GM21576 (cell line): ENCODE measurements at regions not wholly inside any gene's neighbourhood (a gene's known extent, or its start where the extent isn't known, plus 50 kb on each side); places are given as distances from the start of the nearest gene placed in this dataset.

Experiments used
- ATAC-seq: cut with Tn5 transposase; IDR thresholded peaks from one replicate; pipeline ENCODE4 v1.9.1; 2021; ENCODE audit warnings: mild to moderate bottlenecking, moderate library complexity; ENCODE audit not compliant: unreplicated experiment

DNA sequence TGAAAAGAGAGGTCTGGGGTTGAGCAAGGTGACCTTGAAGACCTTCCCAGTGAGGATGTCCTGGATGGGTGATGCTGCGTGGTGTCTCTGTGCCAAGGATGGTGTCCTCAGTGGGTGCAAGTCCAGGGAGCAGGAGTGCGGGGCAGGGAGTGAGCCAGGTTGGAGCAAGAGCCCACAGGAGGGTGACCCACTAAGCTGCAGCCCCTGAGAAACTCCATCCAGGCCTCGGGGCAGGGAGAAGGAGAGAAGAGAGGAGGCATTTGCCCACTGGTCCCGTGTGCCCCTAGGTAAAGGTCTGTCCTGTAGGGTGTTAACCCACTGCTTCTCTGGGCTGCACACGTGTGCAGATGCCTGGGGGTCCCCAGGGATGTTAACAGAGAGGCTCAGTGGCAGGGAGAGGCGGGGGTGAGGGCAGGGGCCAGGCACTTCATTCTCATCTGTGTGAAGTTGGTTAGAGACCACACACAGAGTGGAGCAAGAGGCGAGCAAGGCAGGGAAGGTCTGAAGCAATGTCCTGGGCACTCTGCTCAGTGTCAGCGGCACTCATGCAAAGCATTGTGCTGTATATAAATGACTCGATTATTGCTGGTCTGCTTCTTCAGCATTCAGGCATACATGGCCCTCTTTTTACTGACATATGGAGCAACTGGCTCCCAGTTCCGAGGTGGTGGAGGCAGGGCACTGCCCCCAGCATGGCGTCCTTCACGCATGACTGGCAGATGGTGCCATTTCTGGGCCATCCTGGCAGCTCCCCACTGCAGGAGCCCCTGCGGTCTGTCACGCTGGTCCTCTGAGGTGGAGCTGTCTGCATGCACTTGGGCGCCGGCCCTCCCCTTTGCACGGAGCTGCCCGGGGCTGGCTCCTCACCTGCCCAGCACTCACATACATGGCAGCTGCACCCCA lies 117.2 kb upstream of the HS6ST1 start:
- ATAC-seq = no peak

DNA sequence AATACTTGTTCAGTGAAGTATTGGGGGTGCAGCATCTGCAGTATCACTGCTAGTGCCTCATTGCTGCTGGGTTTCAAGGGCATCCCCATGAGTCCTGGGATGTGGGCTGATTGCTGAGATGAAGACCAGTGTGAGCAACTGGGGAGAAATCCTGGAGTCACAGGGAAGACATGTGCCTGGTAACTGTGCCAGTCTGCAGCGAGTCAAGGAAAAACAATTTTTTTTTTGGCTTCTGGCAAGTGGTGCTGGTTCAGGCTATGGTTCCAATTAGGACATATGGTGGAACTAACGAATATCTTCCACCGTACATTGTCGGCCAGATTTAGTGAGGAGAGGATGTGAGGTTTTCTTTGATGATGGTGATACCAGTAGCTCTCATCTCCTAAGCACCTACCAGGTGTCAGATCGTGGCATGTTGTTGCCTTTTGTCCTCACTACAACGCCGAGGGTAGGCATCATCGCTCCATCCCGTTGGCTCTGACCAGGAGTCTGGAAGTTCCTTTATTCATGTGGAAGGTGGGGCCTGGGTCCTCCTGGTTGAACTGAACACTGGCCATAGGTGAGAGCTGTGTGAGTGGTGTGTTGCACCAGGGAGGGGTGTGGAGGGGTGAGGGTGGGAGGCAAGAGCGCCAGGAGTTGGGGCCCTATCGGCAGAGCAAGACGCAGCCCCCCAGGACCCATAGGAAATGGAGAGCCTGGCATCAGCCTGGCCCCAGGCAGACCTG lies 118.0 kb upstream of the HS6ST1 start:
- no peak for ATAC-seq

DNA sequence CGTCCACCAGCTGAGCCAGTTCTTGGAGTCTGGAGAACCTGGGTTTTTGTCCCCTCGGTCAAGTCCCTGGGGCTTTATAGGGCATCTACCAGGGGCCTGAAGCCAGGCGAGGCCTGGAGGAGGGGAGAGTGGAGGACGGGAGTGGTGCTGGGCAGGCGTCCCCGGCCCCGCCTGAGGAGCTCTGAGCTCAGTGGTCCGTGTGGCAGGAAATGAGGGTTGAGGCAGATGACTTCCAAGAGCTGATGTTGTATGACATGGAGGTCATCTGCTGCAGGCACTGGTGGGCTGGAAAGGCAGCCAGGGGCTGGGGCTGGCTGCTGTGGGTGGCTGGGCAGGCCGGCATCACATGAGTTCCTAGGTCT lies 118.5 kb upstream of the HS6ST1 start:
- no peak for ATAC-seq

DNA sequence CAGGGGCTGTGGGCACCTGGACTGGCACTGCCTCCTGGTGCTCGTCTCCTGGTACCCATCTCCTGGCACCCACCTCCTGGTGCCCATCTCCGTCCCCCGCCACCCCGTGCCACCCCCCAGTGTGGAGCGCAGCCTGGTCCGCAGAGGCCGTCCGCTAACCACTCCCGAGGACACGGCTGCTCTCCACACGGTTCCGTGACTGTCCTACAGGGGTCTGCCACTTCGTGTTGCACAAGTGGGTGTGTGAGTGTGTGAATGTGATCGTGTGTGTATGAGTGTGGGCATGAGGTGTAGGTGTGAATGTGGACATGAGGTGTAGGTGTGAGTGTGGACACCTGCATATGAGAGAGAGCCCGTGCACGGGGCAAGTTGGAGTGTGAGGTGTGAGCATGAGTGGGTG lies 119.4 kb upstream of the HS6ST1 start:
- no peak for ATAC-seq

DNA sequence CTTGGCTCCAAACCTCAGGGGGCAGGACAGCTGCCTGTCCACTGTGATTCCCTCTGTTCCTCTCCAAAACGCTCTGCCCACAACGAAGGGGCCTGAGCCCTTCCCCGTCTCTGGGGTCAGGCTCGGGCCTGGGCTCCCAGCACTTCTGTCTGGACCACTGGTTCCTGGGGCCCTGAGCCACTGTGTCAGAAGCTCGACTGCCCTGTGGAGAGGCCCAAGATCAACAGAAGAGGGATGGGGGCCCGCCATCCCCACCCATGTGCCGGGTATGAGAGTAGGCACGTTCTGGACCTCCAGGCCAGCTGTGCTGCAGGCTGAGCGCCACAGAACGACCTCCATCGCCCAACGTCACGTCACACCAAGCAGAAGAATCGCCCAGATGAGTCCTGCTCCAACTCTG lies 119.9 kb upstream of the HS6ST1 start:
- no peak for ATAC-seq

DNA sequence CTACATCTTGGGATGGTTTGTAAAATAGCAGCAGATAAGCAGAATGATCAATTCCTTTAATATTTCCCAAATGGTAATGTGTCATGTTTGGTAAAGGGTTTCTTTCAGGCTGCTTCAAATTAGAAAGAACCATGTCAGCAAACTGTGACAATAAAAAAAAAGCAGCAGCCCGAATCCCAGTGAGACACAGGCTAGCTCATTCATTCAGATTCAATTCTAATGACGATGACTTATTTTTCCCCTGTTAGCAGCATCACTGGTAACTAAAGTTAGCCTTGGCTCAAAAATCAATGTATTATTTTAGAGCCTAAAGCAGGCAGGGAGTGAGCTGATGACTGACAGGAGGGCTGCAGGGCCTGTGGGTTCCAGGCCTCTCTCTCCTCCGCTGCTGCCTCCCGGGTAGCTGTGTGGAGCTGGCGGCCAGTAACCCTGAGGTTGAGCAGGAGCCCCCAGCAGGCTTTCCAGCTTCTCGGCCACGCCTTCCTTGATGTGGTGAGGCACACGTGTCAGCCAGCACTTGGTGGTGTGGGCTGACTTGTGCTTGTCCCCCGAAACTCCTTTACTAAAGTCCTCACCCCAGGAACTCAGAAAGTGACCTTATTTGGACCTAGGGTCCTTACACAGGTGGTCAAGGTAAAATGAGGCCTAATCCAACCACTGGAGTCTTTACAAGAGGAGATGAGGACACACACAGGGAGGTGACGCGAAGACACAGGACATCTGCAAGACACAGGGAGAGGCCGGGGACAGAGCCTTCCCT lies 120.5 kb upstream of the HS6ST1 start:
- ATAC-seq = no peak

DNA sequence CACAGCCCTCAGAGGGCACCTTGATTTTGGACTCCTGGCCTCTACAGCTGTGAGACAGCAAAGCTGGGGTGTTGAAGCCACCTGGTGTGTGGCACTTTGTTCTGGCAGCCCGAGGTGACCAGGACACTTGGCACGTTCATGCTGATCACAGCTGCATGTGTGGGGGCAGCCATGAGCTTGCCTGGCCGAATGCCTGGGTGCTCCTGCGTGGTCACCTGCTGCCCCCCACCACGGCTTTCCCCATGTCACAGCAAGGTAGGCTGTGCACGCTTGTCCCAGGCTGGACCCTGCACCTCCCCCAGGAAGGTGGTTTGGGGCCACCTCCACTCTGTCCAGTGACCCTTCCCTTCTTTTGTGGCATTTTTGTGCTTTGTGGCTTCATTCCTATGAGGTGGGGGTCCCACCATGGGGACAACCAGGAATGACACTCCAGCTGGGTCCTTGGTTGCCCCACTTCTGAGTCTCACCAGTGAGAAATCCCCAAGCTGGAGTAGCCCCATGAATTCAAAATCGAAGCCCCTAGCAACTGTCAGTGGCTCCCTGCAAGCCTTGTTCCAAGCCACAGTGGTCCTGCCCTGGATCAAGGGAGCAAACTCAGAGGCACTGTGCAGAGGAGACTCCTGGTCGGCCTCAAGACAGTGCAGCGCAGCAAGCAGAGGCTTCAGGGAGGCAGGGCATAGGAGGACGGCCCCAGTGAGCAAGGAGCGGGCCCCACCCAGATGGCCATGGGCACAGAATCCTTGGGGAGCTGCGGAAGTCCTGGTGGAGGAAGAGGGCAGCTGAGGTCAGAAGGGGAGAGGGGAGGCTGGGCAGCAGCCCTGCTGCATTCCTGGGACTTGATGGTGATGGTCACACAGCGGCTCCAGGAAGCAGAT lies 121.4 kb upstream of the HS6ST1 start:
- no peak for ATAC-seq

DNA sequence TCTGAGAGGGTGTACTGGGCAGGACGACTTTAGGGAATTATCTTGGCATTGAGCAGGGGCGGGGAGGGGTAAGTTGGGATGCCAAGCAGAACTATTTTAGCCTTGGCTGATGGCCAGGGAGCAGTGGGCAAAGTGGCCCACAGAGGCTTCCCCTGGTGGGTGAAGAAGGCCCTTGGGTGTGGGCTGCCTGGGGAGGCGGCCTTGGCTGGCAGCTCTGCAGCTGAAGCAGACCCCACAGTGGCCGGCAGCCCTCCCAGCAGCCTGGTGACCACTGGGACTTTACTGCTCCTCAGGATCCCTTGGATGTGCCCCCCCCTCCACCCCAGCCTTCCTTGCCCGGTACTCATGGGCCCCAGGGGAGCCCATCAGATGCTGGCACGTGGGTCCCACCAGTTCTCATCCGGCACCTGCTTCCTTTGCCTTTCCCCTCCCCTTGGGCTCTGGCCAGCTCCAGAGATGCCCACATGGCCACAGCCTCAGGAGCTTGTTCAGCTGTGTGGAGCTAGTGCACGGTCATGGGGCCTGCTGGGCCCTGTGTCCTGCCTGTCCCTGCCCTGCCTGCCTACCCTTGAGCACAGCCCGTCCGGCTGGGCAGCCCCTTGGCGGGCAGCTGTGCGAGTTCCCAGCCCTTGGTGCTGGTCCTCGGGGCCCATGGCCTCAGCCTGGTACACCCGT lies 122.1 kb upstream of the HS6ST1 start:
- ATAC-seq = no peak

DNA sequence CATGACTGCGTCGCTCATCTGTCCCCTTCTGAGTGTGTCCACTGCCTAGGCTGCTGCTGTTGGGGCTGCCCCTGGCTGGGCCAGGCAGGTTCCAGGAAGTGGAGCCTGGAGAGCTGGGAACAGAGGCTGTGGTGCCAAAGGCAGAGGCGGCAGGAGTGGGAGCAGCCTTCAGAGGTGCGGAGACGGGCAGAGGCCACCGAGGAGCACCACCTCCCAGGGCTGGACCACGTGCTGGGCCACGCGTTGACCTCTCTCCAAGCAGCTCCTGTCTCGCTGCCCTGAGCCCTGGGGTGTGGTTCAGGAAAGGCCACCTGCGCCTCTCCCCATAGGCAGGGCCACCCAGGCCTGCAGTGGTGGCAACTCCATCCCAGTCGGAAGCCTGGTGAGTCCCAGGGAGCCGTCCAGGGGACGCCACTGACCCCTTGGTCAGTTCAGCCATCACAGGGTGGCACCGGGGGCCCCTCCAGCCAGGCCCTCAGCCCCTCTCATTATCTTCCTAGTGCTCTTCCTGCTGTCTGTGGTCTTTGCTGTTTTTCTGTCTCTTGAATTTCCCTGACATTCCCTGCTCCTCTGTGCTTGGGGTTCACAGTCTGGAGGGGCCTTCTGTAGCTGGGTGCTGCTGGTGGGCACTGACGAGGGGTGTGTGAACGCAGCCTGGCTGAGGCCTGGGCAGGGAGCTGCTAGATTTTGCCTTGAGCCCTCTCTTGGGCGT lies 122.8 kb upstream of the HS6ST1 start:
- no peak for ATAC-seq

DNA sequence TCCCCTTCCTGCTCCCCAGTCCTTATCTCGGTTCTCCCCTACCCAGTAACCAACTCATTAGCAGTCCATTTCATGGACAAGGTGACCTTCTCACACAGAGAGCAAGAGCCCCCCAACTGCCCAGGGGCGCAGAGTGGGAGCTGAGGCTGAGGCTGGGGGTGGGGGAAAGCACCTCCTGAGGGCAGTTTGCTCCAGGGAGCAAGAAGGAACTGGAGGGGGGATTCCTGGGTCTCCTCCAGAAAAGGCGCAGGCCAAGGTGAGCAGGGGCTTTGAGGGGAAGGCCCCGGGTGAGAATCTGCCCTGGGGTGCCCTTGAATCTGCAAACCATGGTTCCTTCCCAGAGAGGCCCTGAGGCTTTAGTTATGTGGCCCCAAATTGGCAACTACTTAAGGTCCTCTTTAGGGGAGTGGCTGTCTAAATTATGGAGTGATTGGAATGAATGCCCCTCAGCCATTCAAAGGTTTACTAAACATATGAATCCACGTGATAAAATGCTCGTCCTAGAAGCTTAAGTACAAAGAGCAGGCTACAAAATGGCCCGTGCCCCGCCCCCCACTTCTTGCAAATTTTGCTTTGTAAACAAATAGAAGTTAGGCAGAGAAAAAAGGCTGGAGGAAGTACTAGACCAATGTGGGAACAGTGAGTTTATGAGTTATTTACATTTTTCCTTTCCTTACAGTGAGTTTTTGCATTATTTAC lies 123.5 kb upstream of the HS6ST1 start:
- no peak for ATAC-seq

DNA sequence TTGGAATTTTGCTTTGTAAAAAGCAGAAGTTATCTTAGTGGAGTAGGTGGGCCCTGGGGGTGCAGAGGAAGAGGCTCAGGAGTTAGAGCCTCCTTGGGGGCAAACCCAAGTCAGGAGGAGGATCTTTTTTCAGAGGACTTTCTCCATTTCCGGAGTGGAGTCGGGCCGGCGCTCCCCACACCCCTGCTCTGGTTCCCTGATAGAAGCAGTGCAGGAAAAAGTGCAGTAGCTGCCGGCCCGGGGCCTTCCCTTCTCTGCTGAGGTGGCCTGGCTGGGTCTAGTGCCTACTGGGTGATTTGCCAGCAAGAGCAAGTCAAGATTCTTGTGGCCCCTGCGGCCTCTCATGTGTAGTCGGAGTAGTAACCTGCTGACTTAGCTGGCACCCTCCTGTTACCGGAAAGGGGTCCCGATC lies 124.2 kb upstream of the HS6ST1 start:
- no peak for ATAC-seq

DNA sequence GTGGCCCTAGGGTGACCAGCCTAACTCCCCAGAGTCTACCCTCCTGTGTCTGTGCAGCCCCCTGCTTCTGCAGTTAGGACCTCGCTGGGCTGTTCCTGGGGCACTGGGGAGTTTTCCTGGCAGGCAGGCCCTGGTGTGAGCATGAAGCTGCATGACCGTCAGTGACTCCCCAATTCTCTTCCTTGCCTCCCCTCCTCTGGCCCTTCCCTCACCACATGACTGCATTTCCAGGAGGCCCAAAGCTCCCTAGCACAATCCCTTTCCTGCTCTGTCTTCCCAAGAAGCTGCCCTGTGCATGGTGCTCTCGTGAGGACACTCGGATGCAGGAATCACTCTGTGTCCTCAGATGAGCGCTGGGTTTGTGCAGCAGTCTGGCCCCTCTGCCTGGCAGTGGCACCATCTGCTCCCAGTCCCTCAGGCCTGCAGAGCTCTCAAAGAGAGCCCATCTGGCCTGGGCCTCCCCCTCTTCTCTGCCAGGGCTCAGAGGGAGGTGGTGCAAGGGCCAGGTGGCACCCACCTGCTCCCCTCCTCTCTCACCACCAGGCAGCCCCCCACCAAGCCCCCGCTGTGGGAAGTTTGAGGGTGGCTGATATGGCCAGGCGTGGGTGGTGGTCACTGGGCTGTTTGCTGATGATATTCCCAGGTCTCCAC lies 125.6 kb upstream of the HS6ST1 start:
- ATAC-seq = no peak

DNA sequence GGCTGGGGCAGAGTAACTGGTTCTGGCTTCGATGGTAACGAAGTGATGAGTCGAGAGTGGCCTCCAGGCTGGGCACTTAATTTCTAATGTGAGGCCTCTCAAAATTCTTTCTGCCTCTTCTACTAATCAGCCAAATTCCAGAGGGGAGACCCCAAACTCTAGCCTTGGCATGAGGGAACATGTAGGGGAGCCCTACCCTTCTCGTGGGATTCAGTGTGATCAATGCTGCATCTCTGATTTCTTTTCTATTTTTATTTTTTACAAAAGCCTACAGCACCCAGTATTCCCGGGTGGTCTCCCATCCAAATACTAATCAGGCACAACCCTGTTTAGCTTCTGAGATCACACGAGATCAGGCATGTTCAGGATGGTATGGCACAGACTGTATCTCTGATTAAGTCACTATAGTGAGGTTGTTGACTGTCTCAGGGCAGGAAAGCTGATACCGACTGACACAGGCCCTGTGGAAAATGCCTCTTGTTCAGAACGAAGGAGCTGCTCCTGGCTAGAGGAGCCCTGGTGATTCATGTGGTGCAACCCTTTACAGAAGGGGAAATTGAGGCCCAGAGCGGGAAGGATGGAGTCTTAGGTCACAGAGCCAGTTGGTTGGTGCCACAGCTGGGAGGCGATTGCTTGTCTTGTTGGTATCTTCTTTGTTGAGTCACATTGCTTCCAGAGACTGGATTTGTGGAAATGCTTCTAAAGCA lies 126.3 kb upstream of the HS6ST1 start:
- ATAC-seq = no peak

DNA sequence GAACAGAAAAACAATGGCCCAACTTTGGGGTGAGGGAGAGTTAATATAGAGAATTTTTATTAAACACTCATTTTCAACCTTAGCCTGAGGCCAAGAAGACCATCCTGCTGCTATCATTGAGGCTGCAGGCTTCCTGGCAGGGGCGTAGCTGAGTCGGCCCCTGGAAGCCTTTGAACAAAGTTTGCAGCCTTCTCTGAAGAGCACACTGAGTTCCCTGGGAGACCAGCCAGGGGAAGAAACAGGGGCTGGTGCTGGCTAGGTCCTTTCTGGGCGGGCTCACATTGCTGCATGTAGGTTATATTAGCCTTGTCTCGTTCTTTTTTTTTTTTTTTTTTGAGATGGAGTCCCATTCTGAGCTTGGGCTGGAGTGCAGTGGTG lies 126.8 kb upstream of the HS6ST1 start:
- ATAC-seq = no peak

DNA sequence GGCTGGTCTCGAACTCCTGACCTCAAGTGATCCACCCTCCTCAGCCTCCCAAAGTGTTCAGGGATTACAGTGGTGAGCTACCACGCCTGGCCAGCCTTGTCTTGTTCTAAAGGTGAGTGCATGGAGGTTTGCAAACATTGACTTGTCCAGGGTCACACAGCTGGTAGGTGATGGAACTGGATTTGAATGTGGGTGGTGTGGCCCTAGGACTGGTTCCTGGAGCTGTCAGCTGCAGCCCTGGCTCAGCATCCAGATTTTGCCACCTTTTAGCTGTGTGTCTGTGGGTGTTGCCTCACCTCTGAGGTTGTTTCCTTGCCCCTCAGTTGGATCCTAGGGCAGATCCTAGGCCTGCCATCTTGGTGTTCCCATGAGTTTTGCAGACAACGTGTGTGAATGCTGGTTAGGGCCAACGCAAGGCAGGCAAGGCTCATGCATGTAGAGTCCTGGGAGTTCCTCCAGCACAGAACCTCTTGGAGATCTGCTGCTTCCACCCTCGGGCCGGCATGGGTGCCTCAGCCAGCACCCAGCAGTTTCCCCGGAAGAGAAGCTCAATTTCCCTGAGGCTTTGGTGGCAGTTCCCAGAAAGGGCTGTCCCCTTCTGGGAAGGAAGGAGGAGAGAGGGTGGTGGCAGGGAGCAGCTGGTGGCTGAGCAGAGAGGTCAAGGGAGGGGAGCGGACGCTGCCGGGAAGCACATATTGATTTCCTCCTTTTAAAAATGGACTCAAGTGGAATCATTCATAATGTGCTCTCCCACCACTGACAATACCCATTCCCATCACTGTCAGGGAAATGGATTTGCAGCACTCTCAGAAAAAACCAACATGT lies 127.6 kb upstream of the HS6ST1 start:
- no peak for ATAC-seq

DNA sequence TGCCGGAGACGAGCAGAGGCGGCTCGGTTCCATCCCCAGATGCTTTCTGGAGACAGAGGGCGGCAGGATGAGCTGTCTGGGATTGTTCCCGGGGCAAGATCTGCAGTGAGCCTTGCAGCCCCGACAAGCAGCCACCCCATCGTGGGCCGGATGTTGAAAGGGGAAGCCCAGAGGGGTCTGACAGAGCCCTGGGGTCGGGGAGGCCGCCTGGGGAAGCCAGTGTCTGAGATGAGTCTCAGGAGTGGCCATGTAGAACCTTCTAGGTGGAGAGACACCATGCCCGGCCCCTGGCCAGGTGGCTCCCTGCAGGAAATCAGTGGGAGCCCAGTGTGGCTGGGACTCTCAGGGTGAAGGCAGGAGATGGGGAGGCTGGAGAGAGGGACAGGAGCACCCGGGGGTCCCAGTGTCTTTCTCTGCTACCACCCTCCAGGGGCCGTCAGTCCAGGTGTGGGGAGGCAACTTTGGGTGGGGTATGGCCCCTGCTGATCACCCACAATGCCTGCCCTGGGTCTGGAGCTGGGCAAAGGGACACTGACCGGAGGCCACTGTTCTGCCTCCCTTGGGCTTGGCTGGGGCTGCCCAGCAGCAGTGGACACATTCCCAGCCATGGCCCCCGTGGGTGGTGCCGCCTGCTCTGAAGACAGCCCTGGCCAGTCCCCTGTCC lies 128.3 kb upstream of the HS6ST1 start:
- no peak for ATAC-seq
